ENCODE measurements at regions not wholly inside any gene's neighbourhood (a gene's known extent, or its start where the extent isn't known, plus 50 kb on each side); places are given as distances from the start of the nearest gene placed in this dataset.

GRCh38 chr7:97578225-97578624 is 153.7 kb upstream of the TAC1 start:
- TF ChIP-seq POLR2A (IDR thresholded peaks at IDR 0.05; ENCODE audit: extremely low read depth, insufficient read length) (no peak), MYC (IDR thresholded peaks at IDR 0.05; ENCODE audit: low read depth, low read length) (no peak), CTCF (IDR thresholded peaks at IDR 0.05; ENCODE audit: low read depth, low read length) (no peak), MAX (IDR thresholded peaks at IDR 0.05; ENCODE audit: low read depth, low read length) (no peak)
- no peak for DNase-seq (ENCODE audit: low read depth)
- no peak overlapping the region for H3K4me3 ChIP-seq (ENCODE audit: low read depth, low read length)

- no peak overlapping the region for H3K4me3 ChIP-seq (ENCODE audit: low read depth, low read length)
- TF ChIP-seq POLR2A (IDR thresholded peaks at IDR 0.05; ENCODE audit: extremely low read depth, insufficient read length) (no peak), CTCF (IDR thresholded peaks at IDR 0.05; ENCODE audit: low read depth, low read length) (no peak), MAX (IDR thresholded peaks at IDR 0.05; ENCODE audit: low read depth, low read length) (no peak), MYC (IDR thresholded peaks at IDR 0.05; ENCODE audit: low read depth, low read length) (no peak)
- no peak for DNase-seq (ENCODE audit: low read depth)
These were observed 151.7 kb upstream of the TAC1 start for GRCh38 chr7:97580205-97580604.

- no peak for DNase-seq (ENCODE audit: low read depth)
- TF ChIP-seq CTCF (IDR thresholded peaks at IDR 0.05; ENCODE audit: low read depth, low read length) (no peak), MAX (IDR thresholded peaks at IDR 0.05; ENCODE audit: low read depth, low read length) (no peak), POLR2A (IDR thresholded peaks at IDR 0.05; ENCODE audit: extremely low read depth, insufficient read length) (no peak), MYC (IDR thresholded peaks at IDR 0.05; ENCODE audit: low read depth, low read length) (no peak)
- H3K4me3 ChIP-seq (ENCODE audit: low read depth, low read length) = no peak overlapping the region
These were observed 136.4 kb upstream of the TAC1 start for GRCh38 chr7:97595439-97595838.

- TF ChIP-seq CTCF (IDR thresholded peaks at IDR 0.05; ENCODE audit: low read depth, low read length) (no peak), POLR2A (IDR thresholded peaks at IDR 0.05; ENCODE audit: extremely low read depth, insufficient read length) (no peak), MYC (IDR thresholded peaks at IDR 0.05; ENCODE audit: low read depth, low read length) (no peak), MAX (IDR thresholded peaks at IDR 0.05; ENCODE audit: low read depth, low read length) (no peak)
- H3K4me3 ChIP-seq (ENCODE audit: low read depth, low read length) = no peak overlapping the region
- no peak for DNase-seq (ENCODE audit: low read depth)
These were observed 129.9 kb upstream of the TAC1 start for GRCh38 chr7:97601931-97602457.

GRCh38 chr7:97620495-97620894 is 111.4 kb upstream of the TAC1 start:
- no peak overlapping the region for H3K4me3 ChIP-seq (ENCODE audit: low read depth, low read length)
- TF ChIP-seq CTCF (IDR thresholded peaks at IDR 0.05; ENCODE audit: low read depth, low read length) = no peak
- no peak for TF ChIP-seq MYC (IDR thresholded peaks at IDR 0.05; ENCODE audit: low read depth, low read length)
- no peak for TF ChIP-seq MAX (IDR thresholded peaks at IDR 0.05; ENCODE audit: low read depth, low read length)
- TF ChIP-seq POLR2A (IDR thresholded peaks at IDR 0.05; ENCODE audit: extremely low read depth, insufficient read length) = no peak
- DNase-seq (ENCODE audit: low read depth) = no peak

All from NB4 (cell line).